ENCODE measurements at regions not wholly inside any gene's neighbourhood (a gene's known extent, or its start where the extent isn't known, plus 50 kb on each side); places are given as distances from the start of the nearest gene placed in this dataset.

DNA sequence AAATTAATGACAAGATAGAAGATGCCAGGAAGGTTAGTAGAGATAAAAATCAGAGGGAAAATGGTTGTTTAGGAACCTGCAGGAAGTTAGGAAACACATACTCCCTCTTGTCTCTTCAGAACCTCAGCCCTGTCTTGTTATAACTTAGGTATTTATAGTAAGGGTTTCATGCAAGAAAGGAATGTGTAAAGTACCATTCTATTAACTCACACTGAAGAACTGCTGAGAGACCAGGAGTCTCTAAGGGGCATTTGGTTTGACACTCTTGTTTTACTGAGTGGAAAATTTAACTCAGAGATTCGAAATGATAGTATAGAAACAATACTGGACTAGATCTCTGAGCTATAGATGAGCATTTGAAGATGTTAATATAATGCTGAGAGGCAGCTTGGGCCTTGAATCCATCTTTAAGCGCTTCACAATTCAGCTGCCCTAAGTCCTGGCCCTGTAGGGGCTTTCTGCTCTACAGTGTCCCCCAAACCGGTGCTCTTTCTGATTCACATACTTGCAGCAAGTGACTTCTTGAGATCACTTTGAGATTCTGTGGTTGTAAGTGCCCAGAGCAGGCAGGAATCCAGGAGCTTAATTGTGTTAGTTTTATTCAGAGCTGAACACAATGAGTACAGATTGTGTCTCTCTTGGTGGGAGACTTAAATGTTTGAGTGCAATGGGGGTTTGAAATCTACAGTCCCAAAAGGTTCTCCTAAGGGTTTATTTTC, 235.0 kb upstream of the RGPD4 start:
- no peak for TF ChIP-seq POLR2AphosphoS5 (IDR thresholded peaks at IDR 0.05; ENCODE audit: borderline replicate concordance, low read depth, low read length)
- no peak for TF ChIP-seq EZH2 (IDR thresholded peaks at IDR 0.05)
- no peak for TF ChIP-seq FOXP2 (optimal IDR thresholded peaks at IDR 0.05; ENCODE audit: control extremely low read depth, extremely low read length, insufficient read depth)
